OCI-LY3 (cell line): ENCODE measurements at regions not wholly inside any gene's neighbourhood (a gene's known extent, or its start where the extent isn't known, plus 50 kb on each side); places are given as distances from the start of the nearest gene placed in this dataset.

ENCODE experiments used
- CTCF ChIP-seq: fragments of 200-600, 300-600 bp; sonication (generic); IDR thresholded peaks from 2 replicates; pipeline ENCODE4 v1.5.1; 2014; ENCODE audit warnings: antibody characterized with exemption, low read length, low read depth
- EZH2phosphoT487 ChIP-seq: fragments of 200-600 bp; shearing (Covaris generic); IDR thresholded peaks from 2 replicates; pipeline ENCODE4 v1.6.1; 2018; ENCODE audit warnings: antibody characterized with exemption, mixed run types, low read depth

GRCh38 chr4:186931519-186931918 lies 207.9 kb upstream of the FAT1 start:
- TF ChIP-seq CTCF: no peak
- TF ChIP-seq EZH2phosphoT487: no peak
